Psoas muscle (tissue), 7 donors: ENCODE measurements at regions not wholly inside any gene's neighbourhood (a gene's known extent, or its start where the extent isn't known, plus 50 kb on each side); places are given as distances from the start of the nearest gene placed in this dataset.
"Not testable (repeated sequence)": the region's sequence is repeated elsewhere in the genome, so short reads cannot be mapped to it uniquely, and the experiment has no call there.

ENCODE experiments used
- ATAC-seq, 4 donors: fragments of 200-7000 bp; cut with Tn5 transposase; one replicate each; pipeline ENCODE4 v1.9.1; 2020; ENCODE audit warnings: moderate library complexity in 3 of 4, mild to moderate bottlenecking in 2 of 4
- DNase-seq, 2 donors: peaks; one replicate each; pipeline ENCODE4 v3.0.0-alpha.2; 2020
- H3K27ac ChIP-seq: fragments of 200-600 bp; one replicate; pipeline ENCODE4 v1.8.0; 2022
- H3K27me3 ChIP-seq, 3 donors: fragments of 200-600 bp in 1 of 3; one replicate each; pipeline versions ENCODE4 v1.6.1 to v1.8.0; 2013 to 2022; ENCODE audit warnings: low read length in 2 of 3, mild to moderate bottlenecking in 2 of 3, moderate library complexity in 1 of 3; ENCODE audit not compliant: insufficient read depth in 3 of 3
- H3K36me3 ChIP-seq, 2 donors: fragments of 200-600 bp in 1 of 2; one replicate each; pipeline versions ENCODE4 v1.6.1 to v1.8.0; 2013 to 2022; ENCODE audit warnings: low read depth in 1 of 2, mild to moderate bottlenecking in 1 of 2, moderate library complexity in 1 of 2; ENCODE audit not compliant: insufficient read depth in 1 of 2
- H3K4me1 ChIP-seq: fragments of 200-600 bp; one replicate; pipeline ENCODE4 v1.8.0; 2022
- H3K4me3 ChIP-seq: fragments of 200-600 bp; one replicate; pipeline ENCODE4 v1.8.0; 2022; ENCODE audit warnings: mild to moderate bottlenecking
- H3K9me3 ChIP-seq: fragments of 200-600 bp; one replicate; pipeline ENCODE4 v1.8.0; 2022
- CTCF ChIP-seq: fragments of 200-600 bp; IDR thresholded peaks from one replicate; pipeline ENCODE4 v1.8.0; 2022; ENCODE audit warnings: antibody characterized with exemption
- WGBS, 3 donors: extraction: QIAGEN DNeasy Blood & Tissue Kit; methylation state at CpG; one replicate each; pipeline versions ENCODE4 v1.1.6 to v1.1.7; 2013; 5-methylcytosine and 5-hydroxymethylcytosine counted together
- intact Hi-C, 2 donors: fragments of 100-400 bp; cut with DNase I; formaldehyde crosslinking; loops; one replicate each; pipeline versions ENCODE4 v1.11.0 to v1.14.2; 2022
- donor health status: healthy with polysubstance abuse.
- donor health status: DM: no; HTN: no; CAD: no; lungs with moderate emphysema.
- donor health status: Bipolar disorder and iron deficiency.
- donor health status: healthy.
- donor health status: DM: yes; HTN: yes; CAD: no.
- donor health status: DM: no; HTN: no; CAD: no.
- donor health status: DM: yes; HTN: yes; CAD: no.

GRCh38 chrX:46202733-46203514, 342.3 kb downstream of the ZNF674 start:
- no peaks in the 10 kb centered on the region for H3K4me1 ChIP-seq
- WGBS, 3 donors: 45 to 52% (median 50%) methylated on average over 10 of the region's 10 CpGs
- intact Hi-C loops: no loop called here

GRCh38 chrX:46200413-46200812, 344.8 kb downstream of the ZNF674 start:
- H3K4me3 ChIP-seq: no peak overlapping the region
- no peaks in the 10 kb centered on the region for H3K4me1 ChIP-seq
- no peaks in the 10 kb centered on the region for H3K9me3 ChIP-seq
- H3K27me3 ChIP-seq: no peaks in the 10 kb centered on the region
- H3K36me3 ChIP-seq: no peaks in the 10 kb centered on the region
- TF ChIP-seq CTCF: no peak
- no peak overlapping the region for H3K27ac ChIP-seq
- intact Hi-C loops: no loop called here
- DNase-seq (no peak), ATAC-seq (no peak)
- WGBS, 3 donors: 20 to 63% (median 53%) methylated on average over 1 of the region's 1 CpG

More at GRCh38 chrX:46202733-46203514, 342.3 kb downstream of the ZNF674 start:
- no peak for ATAC-seq
- Histone ChIP-seq H3K4me3 (no peak overlapping the region), H3K27me3 (peaks cover 0 to 5% (median 0%) of the 10 kb centered on the region in 3 donors), H3K9me3 (no peaks in the 10 kb centered on the region), H3K27ac (no peak overlapping the region), H3K36me3 (no peaks in the 10 kb centered on the region)
- no peak for DNase-seq
- TF ChIP-seq CTCF: no peak

- DNase-seq (no peak), ATAC-seq (no peak)
- 84 to 100% (median 100%) methylated on average over 1 of the region's 1 CpG for whole genome bisulfite sequencing, 3 donors
- no peaks in the 10 kb centered on the region for H3K9me3 ChIP-seq
- H3K4me1 ChIP-seq: no peaks in the 10 kb centered on the region
- TF ChIP-seq CTCF: no peak
- H3K36me3 ChIP-seq: no peaks in the 10 kb centered on the region
- intact Hi-C loops: no loop called here
- no peak overlapping the region for H3K4me3 ChIP-seq
- peaks cover 0 to 9% (median 0%) of the 10 kb centered on the region in 3 donors for H3K27me3 ChIP-seq
- H3K27ac ChIP-seq: no peak overlapping the region
These were observed 346.4 kb downstream of the ZNF674 start for GRCh38 chrX:46198858-46199257.

- H3K27ac ChIP-seq, intact Hi-C loops, H3K36me3 ChIP-seq, H3K4me3 ChIP-seq, H3K4me1 ChIP-seq, H3K27me3 ChIP-seq, DNase-seq, ATAC-seq, H3K9me3 ChIP-seq: not testable (repeated sequence)
- 56 to 89% (median 77%) methylated on average over 2 of the region's 2 CpGs for WGBS, 3 donors
These were observed 358.5 kb downstream of the ZNF674 start for GRCh38 chrX:46186811-46187106.

- peaks cover 0 to 10% (median 0%) of the 10 kb centered on the region in 3 donors for H3K27me3 ChIP-seq
- 66 to 88% (median 86%) methylated on average over 7 of the region's 7 CpGs for WGBS, 3 donors
- ATAC-seq: no peak
- no peak overlapping the region for H3K4me3 ChIP-seq
- H3K27ac ChIP-seq: no peak overlapping the region
- DNase-seq: no peak
- H3K4me1 ChIP-seq: no peaks in the 10 kb centered on the region
- H3K9me3 ChIP-seq: no peaks in the 10 kb centered on the region
- H3K36me3 ChIP-seq: no peaks in the 10 kb centered on the region
- intact Hi-C loops: no loop called here
- no peak for TF ChIP-seq CTCF
These were observed 359.1 kb downstream of the ZNF674 start for GRCh38 chrX:46185923-46186810.
